ENCODE measurements at regions not wholly inside any gene's neighbourhood (a gene's known extent, or its start where the extent isn't known, plus 50 kb on each side); places are given as distances from the start of the nearest gene placed in this dataset.

GRCh38 chr3:194827486-194827885 is 141.8 kb downstream of the FAM43A start:
- ChIA-PET POLR2A (ENCODE audit: unreplicated experiment) (no interaction called here), CTCF (no interaction called here)
- Histone ChIP-seq H3K56ac (ENCODE audit: extremely low read depth, insufficient read depth, low read length) (no peak overlapping the region), H4K8ac (ENCODE audit: low read depth in 2 of 2, low read length in 2 of 2) (no peak overlapping the region), H2AFZ (replicated peaks; ENCODE audit: low read length, poor library complexity) (no peak overlapping the region), H3K14ac (replicated peaks; ENCODE audit: low read depth, low read length) (no peak overlapping the region), H3K4ac (ENCODE audit: low read depth, low read length) (no peak overlapping the region), H4K91ac (ENCODE audit: insufficient read depth, low read depth, low read length) (no peak overlapping the region), H3K4me3 (ENCODE audit: insufficient read depth, low read depth, low read length) (no peak overlapping the region), H4K5ac (ENCODE audit: low read depth, low read length) (no peak overlapping the region), H3K9me1 (ENCODE audit: insufficient read depth, low read length) (0 out of 2 replicates have a peak, but pooled peaks cover 3% of the 10 kb centered on the region), H3K79me1 (ENCODE audit: low read depth in 1 of 2, low read length in 2 of 2) (no peaks in the 10 kb centered on the region), H2BK120ac (ENCODE audit: low read depth, low read length) (no peak overlapping the region), H3K18ac (ENCODE audit: low read depth, low read length) (no peak overlapping the region), H3K27me3 (ENCODE audit: control insufficient read depth, insufficient read depth, low read length) (peaks cover 7% of the 10 kb centered on the region), H3K9me3 (ENCODE audit: control insufficient read depth, insufficient read depth, low read length) (no peaks in the 10 kb centered on the region), H4K20me1 (ENCODE audit: insufficient read depth, low read length) (no peaks in the 10 kb centered on the region; the same call in 1 of the 2 replicates), H2AK9ac (replicated peaks; ENCODE audit: low read depth, low read length, poor library complexity) (no peak overlapping the region), H3K36me3 (ENCODE audit: control insufficient read depth, insufficient read depth, low read length) (no peaks in the 10 kb centered on the region), H3K4me2 (ENCODE audit: low read depth, low read length) (no peak overlapping the region), H3K9ac (ENCODE audit: low read depth, low read length) (no peak overlapping the region), H3K27ac (ENCODE audit: insufficient read depth, low read length) (no peak overlapping the region), H3K23ac (ENCODE audit: low read depth, low read length) (no peak overlapping the region), H2BK15ac (ENCODE audit: low read depth, low read length) (no peak overlapping the region), H3K4me1 (ENCODE audit: control insufficient read depth, insufficient read depth, low read length) (no peaks in the 10 kb centered on the region), H2AK5ac (ENCODE audit: low read depth, low read length) (no peak overlapping the region), H2BK20ac (ENCODE audit: low read depth, low read length) (no peak overlapping the region), H2BK5ac (ENCODE audit: low read depth, low read length, poor library complexity, severe bottlenecking) (no peak overlapping the region)
- in situ Hi-C loops (cut with MboI; ENCODE audit: low sequenced_read_pairs) (no loop called here), dilution Hi-C loops (cut with HindIII; ENCODE audit: low sequenced_read_pairs, unreplicated experiment) (no loop called here), intact Hi-C loops (cut with micrococcal nuclease) (no loop called here)
- BruUV-seq (replicated peaks): no TSS peak
- DNase-seq: no peak
- ATAC-seq (ENCODE audit: low read depth): no peak
- TF ChIP-seq CEBPB (IDR thresholded peaks at IDR 0.05; ENCODE audit: low read depth, low read length) (no peak), BHLHE40 (IDR thresholded peaks at IDR 0.05; ENCODE audit: low read depth, low read length) (no peak), NFE2L2 (IDR thresholded peaks at IDR 0.05; ENCODE audit: low read depth, low read length) (no peak), MAFK (IDR thresholded peaks at IDR 0.05; ENCODE audit: low read depth, low read length) (no peak), MAZ (IDR thresholded peaks at IDR 0.05; ENCODE audit: borderline replicate concordance, low read depth, low read length) (no peak), USF2 (IDR thresholded peaks at IDR 0.05; ENCODE audit: low read depth, low read length) (no peak), SMC3 (IDR thresholded peaks at IDR 0.05; ENCODE audit: low read depth, low read length) (no peak), MXI1 (IDR thresholded peaks at IDR 0.05; ENCODE audit: borderline replicate concordance, low read depth, low read length) (no peak), POLR2A (IDR thresholded peaks at IDR 0.05; ENCODE audit: low read depth, low read length) (no peak), RAD21 (IDR thresholded peaks at IDR 0.05; ENCODE audit: low read length) (no peak), RCOR1 (IDR thresholded peaks at IDR 0.05; ENCODE audit: insufficient replicate concordance, low read length) (no peak), FOS (IDR thresholded peaks at IDR 0.05; ENCODE audit: low read depth, low read length) (no peak), RFX5 (IDR thresholded peaks at IDR 0.05; ENCODE audit: low read depth, low read length) (no peak), ELK1 (IDR thresholded peaks at IDR 0.05; ENCODE audit: borderline replicate concordance, low read depth, low read length) (no peak), CHD1 (IDR thresholded peaks at IDR 0.05; ENCODE audit: low read depth, low read length) (no peak), CTCF (conservative IDR thresholded peaks at IDR 0.05; ENCODE audit: low read depth, low read length) (no peak)
- WGBS, 2 experiments (ENCODE audit: extremely low coverage in 2 of 2, insufficient read length in 1 of 2): no CpG with 5 or more reads among the region's 1 CpG

All from IMR-90 (cell line).